HG03039 (cell line): ENCODE measurements at regions not wholly inside any gene's neighbourhood (a gene's known extent, or its start where the extent isn't known, plus 50 kb on each side); places are given as distances from the start of the nearest gene placed in this dataset.
"Not testable (repeated sequence)": the region's sequence is repeated elsewhere in the genome, so short reads cannot be mapped to it uniquely, and the experiment has no call there.

Experiments used
- ATAC-seq: cut with Tn5 transposase; IDR thresholded peaks from one replicate; pipeline ENCODE4 v1.9.1; 2021; ENCODE audit warnings: mild to moderate bottlenecking, moderate library complexity; ENCODE audit not compliant: unreplicated experiment

- ATAC-seq = no peak
These were observed 202.4 kb downstream of the SLC4A3 start for GRCh38 chr2:219829667-219830352.

GRCh38 chr2:219830353-219830738 lies 202.9 kb downstream of the SLC4A3 start:
- no peak for ATAC-seq

GRCh38 chr2:219831957-219832356 lies 204.5 kb downstream of the SLC4A3 start:
- ATAC-seq = no peak

- no peak for ATAC-seq
These were observed 205.5 kb downstream of the SLC4A3 start for GRCh38 chr2:219832904-219833303.

GRCh38 chr2:219835493-219835892 lies 208.1 kb downstream of the SLC4A3 start:
- no peak for ATAC-seq

- no peak for ATAC-seq
These were observed 209.3 kb downstream of the SLC4A3 start for GRCh38 chr2:219836647-219837177.

GRCh38 chr2:219844401-219845091 lies 217.1 kb downstream of the SLC4A3 start:
- ATAC-seq = peak; percentile 69

- no peak for ATAC-seq
These were observed 221.5 kb downstream of the SLC4A3 start for GRCh38 chr2:219848882-219849281.

GRCh38 chr2:219851169-219851568 lies 223.7 kb downstream of the SLC4A3 start:
- ATAC-seq = no peak

- no peak for ATAC-seq
These were observed 224.5 kb downstream of the SLC4A3 start for GRCh38 chr2:219851801-219852481.

- no peak for ATAC-seq
These were observed 225.2 kb downstream of the SLC4A3 start for GRCh38 chr2:219852626-219853025.

- ATAC-seq = no peak
These were observed 229.2 kb downstream of the SLC4A3 start for GRCh38 chr2:219856602-219857001.

- ATAC-seq = no peak
These were observed 230.3 kb downstream of the SLC4A3 start for GRCh38 chr2:219857751-219858150.

GRCh38 chr2:219861307-219861706 lies 233.9 kb downstream of the SLC4A3 start:
- ATAC-seq = no peak

- ATAC-seq = no peak
These were observed 236.7 kb downstream of the SLC4A3 start for GRCh38 chr2:219864154-219864553.

- ATAC-seq = no peak
These were observed 241.2 kb downstream of the SLC4A3 start for GRCh38 chr2:219868635-219869034.

GRCh38 chr2:219870041-219870440 lies 242.6 kb downstream of the SLC4A3 start:
- ATAC-seq = no peak

GRCh38 chr2:219871351-219871750 lies 243.9 kb downstream of the SLC4A3 start:
- no peak for ATAC-seq

- ATAC-seq = no peak
These were observed 247.6 kb downstream of the SLC4A3 start for GRCh38 chr2:219875036-219875435.

GRCh38 chr2:219875986-219876385 lies 248.6 kb downstream of the SLC4A3 start:
- ATAC-seq = not testable (repeated sequence)

GRCh38 chr2:219876931-219877330 lies 249.5 kb downstream of the SLC4A3 start:
- ATAC-seq = no peak

GRCh38 chr2:219877728-219878127 lies 250.3 kb downstream of the SLC4A3 start:
- ATAC-seq = no peak
